ENCODE measurements at regions not wholly inside any gene's neighbourhood (a gene's known extent, or its start where the extent isn't known, plus 50 kb on each side); places are given as distances from the start of the nearest gene placed in this dataset.

DNA sequence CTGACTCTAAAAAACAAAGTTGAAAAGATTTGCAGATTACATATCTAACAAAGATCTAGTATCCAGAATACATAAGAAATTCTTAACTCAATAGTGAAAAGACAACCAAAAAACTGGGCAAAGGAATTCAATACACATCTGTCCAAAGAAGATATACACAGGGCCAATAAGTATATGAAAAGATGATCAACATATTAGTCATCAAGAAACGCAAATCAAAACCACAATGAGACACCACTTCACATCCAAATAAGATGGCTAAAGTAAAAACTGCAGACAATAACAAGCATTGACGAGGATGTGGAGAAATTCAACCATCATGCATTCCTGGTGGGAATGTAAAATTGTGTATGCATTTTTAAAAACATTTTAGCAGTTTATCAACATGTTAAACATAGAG, 256.0 kb downstream of the EIPR1 start:
- TF ChIP-seq, protein P1, sequence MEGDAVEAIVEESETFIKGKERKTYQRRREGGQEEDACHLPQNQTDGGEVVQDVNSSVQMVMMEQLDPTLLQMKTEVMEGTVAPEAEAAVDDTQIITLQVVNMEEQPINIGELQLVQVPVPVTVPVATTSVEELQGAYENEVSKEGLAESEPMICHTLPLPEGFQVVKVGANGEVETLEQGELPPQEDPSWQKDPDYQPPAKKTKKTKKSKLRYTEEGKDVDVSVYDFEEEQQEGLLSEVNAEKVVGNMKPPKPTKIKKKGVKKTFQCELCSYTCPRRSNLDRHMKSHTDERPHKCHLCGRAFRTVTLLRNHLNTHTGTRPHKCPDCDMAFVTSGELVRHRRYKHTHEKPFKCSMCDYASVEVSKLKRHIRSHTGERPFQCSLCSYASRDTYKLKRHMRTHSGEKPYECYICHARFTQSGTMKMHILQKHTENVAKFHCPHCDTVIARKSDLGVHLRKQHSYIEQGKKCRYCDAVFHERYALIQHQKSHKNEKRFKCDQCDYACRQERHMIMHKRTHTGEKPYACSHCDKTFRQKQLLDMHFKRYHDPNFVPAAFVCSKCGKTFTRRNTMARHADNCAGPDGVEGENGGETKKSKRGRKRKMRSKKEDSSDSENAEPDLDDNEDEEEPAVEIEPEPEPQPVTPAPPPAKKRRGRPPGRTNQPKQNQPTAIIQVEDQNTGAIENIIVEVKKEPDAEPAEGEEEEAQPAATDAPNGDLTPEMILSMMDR (IDR thresholded peaks at IDR 0.05), result no peak
- TF ChIP-seq POLR2A (IDR thresholded peaks at IDR 0.05), result no peak
